Lung (tissue), 11 donors: ENCODE measurements at regions not wholly inside any gene's neighbourhood (a gene's known extent, or its start where the extent isn't known, plus 50 kb on each side); places are given as distances from the start of the nearest gene placed in this dataset.

Experiments used
- ATAC-seq: fragments of 200-7000 bp; cut with Tn5 transposase; one replicate; pipeline ENCODE4 v1.9.1; 2020; ENCODE audit warnings: moderate number of reproducible peaks; ENCODE audit not compliant: insufficient read depth, low FRiP score
- DNase-seq, 3 donors: peaks; one replicate each; pipeline ENCODE4 v3.0.0-alpha.2; 2013 to 2017
- H3K27ac ChIP-seq, 2 donors: one replicate each; pipeline ENCODE4 v1.5.1; 2013; ENCODE audit warnings: mild to moderate bottlenecking in 2 of 2, moderate library complexity in 2 of 2, control low read depth in 1 of 2, inconsistent platforms in 1 of 2, low read depth in 1 of 2, low read length in 1 of 2
- H3K27me3 ChIP-seq, 3 donors: one replicate each; pipeline ENCODE4 v1.5.1; 2013; ENCODE audit warnings: low read length in 2 of 3; ENCODE audit not compliant: control insufficient read depth in 3 of 3, insufficient read depth in 3 of 3
- H3K36me3 ChIP-seq, 4 donors: one replicate each; pipeline ENCODE4 v1.5.1; 2013; ENCODE audit warnings: low read length in 4 of 4, mild to moderate bottlenecking in 1 of 4, moderate library complexity in 1 of 4; ENCODE audit not compliant: control insufficient read depth in 4 of 4, insufficient read depth in 4 of 4
- H3K4me1 ChIP-seq, 5 donors: one replicate each; pipeline ENCODE4 v1.5.1; 2013; ENCODE audit warnings: low read length in 5 of 5, mild to moderate bottlenecking in 2 of 5, moderate library complexity in 1 of 5; ENCODE audit not compliant: control insufficient read depth in 5 of 5, insufficient read depth in 5 of 5
- H3K4me3 ChIP-seq: one replicate; pipeline ENCODE4 v1.5.1; 2013; ENCODE audit warnings: mild to moderate bottlenecking, control low read depth, moderate library complexity
- H3K9ac ChIP-seq, 2 donors: one replicate each; pipeline ENCODE4 v1.5.1; 2013; ENCODE audit warnings: low read length in 2 of 2, control low read depth in 1 of 2; ENCODE audit not compliant: insufficient read depth in 1 of 2
- H3K9me3 ChIP-seq, 4 donors: one replicate each; pipeline ENCODE4 v1.5.1; 2013; ENCODE audit warnings: low read length in 3 of 4, mild to moderate bottlenecking in 1 of 4, moderate library complexity in 1 of 4; ENCODE audit not compliant: control insufficient read depth in 4 of 4, insufficient read depth in 3 of 4
- CTCF ChIP-seq: IDR thresholded peaks from 2 replicates; pipeline ENCODE4 v1.5.1; 2012; ENCODE audit warnings: mild to moderate bottlenecking; ENCODE audit errors: control extremely low read depth, extremely low read depth
- WGBS, 2 donors: extraction: QIAGEN DNeasy Blood & Tissue Kit; methylation state at CpG; one replicate each; pipeline ENCODE4 v1.1.7; 2013; 5-methylcytosine and 5-hydroxymethylcytosine counted together
- donor health status: control.
- donor health status: control.
- donor health status: Bipolar disorder and iron deficiency.
- donor health status: healthy.
- donor health status: DM: yes; HTN: yes; CAD: no.

- no peak overlapping the region for H3K9ac ChIP-seq
- 62 to 73% methylated on average over 2 of the region's 2 CpGs for whole genome bisulfite sequencing, 2 donors
- H3K4me1 ChIP-seq: no peaks in the 10 kb centered on the region
These were observed 292.0 kb upstream of the SMIM31 start for GRCh38 chr4:164461901-164462300.

DNA sequence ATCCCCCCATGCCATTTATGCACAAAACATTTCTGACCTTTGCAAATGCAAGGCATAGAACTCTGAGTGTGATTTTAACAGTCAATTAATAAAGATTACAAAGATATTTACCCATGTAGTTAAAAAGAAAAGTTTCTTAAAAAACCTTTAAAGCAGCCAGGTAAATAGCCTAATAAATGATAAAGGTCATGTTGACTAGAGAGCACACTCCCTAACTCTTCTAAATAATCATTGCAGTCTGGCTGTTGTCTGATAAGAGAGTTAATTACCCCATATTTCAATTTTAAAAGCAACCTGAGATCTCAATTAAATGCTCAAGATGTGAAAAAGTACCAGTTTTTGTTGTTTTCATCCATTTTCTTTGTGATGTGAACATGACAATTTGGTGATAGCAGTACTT is 291.5 kb upstream of the SMIM31 start:
- Histone ChIP-seq H3K27me3 (no peaks in the 10 kb centered on the region), H3K27ac (no peak overlapping the region), H3K9me3 (peaks cover 0 to 1% (median 0%) of the 10 kb centered on the region in 4 donors), H3K36me3 (no peaks in the 10 kb centered on the region), H3K4me1 (no peaks in the 10 kb centered on the region), H3K9ac (no peak overlapping the region), H3K4me3 (no peak overlapping the region)
- no peak for TF ChIP-seq CTCF
- ATAC-seq (no peak), DNase-seq (no peak)

More at GRCh38 chr4:164461901-164462300, 292.0 kb upstream of the SMIM31 start:
- Histone ChIP-seq H3K36me3 (no peaks in the 10 kb centered on the region), H3K4me3 (no peak overlapping the region), H3K27ac (no peak overlapping the region), H3K9me3 (peaks cover 0 to 1% (median 0%) of the 10 kb centered on the region in 4 donors), H3K27me3 (no peaks in the 10 kb centered on the region)
- ATAC-seq: no peak
- no peak for TF ChIP-seq CTCF
- DNase-seq: no peak

DNA sequence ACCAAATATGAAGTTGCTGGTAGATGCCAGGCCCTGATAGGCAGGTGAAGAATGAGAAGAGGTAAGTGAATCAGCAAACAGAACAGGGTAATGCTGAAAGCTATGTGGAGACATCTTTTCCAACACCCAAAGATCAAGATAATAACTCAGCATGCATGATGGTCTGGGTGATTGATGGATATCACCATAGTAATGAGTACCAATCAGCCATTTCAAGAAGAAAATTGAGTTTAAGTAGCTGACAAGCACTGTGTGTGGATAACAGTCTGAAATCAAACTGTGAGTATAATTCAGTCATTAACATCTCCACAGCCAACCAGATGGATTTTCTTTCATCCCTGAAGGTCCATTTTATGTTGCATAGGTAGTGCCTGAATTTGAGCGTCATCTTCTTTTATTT is 289.6 kb upstream of the SMIM31 start:
- Histone ChIP-seq H3K4me1 (no peaks in the 10 kb centered on the region), H3K27me3 (no peaks in the 10 kb centered on the region), H3K27ac (no peak overlapping the region), H3K36me3 (no peaks in the 10 kb centered on the region), H3K4me3 (no peak overlapping the region), H3K9ac (no peak overlapping the region), H3K9me3 (peaks cover 0 to 1% (median 0%) of the 10 kb centered on the region in 4 donors)
- WGBS, 2 donors: 80 to 90% methylated on average over 1 of the region's 1 CpG
- ATAC-seq (no peak), DNase-seq (no peak)
- no peak for TF ChIP-seq CTCF

DNA sequence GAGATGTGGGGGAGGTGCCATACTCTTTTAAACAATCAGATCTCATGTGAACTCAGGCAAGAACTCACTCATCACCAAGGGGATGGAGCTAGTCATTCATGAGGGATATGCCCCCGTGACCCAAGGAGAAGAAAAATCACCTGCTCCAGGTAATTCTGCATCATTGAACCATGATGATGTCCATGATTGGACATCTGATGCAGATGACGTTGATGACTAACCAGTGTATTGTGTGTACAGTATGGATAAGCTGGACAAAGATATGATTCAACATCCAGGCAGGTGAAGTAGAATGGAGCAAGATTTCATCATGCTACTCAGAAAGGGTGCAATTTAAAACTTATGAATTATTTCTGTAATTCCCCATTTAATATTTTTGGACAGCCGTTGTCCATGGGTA is 286.4 kb upstream of the SMIM31 start:
- 79 to 82% methylated on average over 3 of the region's 3 CpGs for WGBS, 2 donors
- H3K27ac ChIP-seq: no peak overlapping the region
- no peak for TF ChIP-seq CTCF
- no peak overlapping the region for H3K9ac ChIP-seq
- H3K27me3 ChIP-seq: no peaks in the 10 kb centered on the region
- H3K36me3 ChIP-seq: no peaks in the 10 kb centered on the region
- H3K4me3 ChIP-seq: no peak overlapping the region
- H3K9me3 ChIP-seq: no peaks in the 10 kb centered on the region
- ATAC-seq: no peak
- no peak for DNase-seq
- no peaks in the 10 kb centered on the region for H3K4me1 ChIP-seq
